HL-60 (cell line): ENCODE measurements at regions not wholly inside any gene's neighbourhood (a gene's known extent, or its start where the extent isn't known, plus 50 kb on each side); places are given as distances from the start of the nearest gene placed in this dataset.
"Not testable (repeated sequence)": the region's sequence is repeated elsewhere in the genome, so short reads cannot be mapped to it uniquely, and the experiment has no call there.

Experiments used
- DNase-seq, 2 experiments: peaks; one replicate each; pipeline ENCODE4 v3.0.0-alpha.2; 2010 to 2020; ENCODE audit warnings: low read depth in 1 of 2, low spot score in 1 of 2
- H3K27ac ChIP-seq: fragments of 250-450 bp; sonication (Bioruptor Pico); replicated peaks from 2 replicates; pipeline ENCODE4 v1.5.1; 2020; ENCODE audit warnings: mild to moderate bottlenecking, moderate library complexity
- H3K27me3 ChIP-seq: fragments of 250-450 bp; sonication (Bioruptor Pico); 2 replicates; pipeline ENCODE4 v1.5.1; 2021; ENCODE audit warnings: mild to moderate bottlenecking, moderate library complexity; ENCODE audit not compliant: insufficient read depth, poor library complexity, severe bottlenecking
- H3K4me3 ChIP-seq: replicated peaks from 2 replicates; pipeline ENCODE4 v1.5.1; 2011; ENCODE audit warnings: mild to moderate bottlenecking, control low read depth, low read length; ENCODE audit not compliant: insufficient read depth
- GABPA ChIP-seq: IDR thresholded peaks from 2 replicates; pipeline ENCODE4 v1.6.1; 2012; ENCODE audit warnings: low read depth
- POLR2AphosphoS5 ChIP-seq: IDR thresholded peaks from 2 replicates; pipeline ENCODE4 v1.6.1; 2012; ENCODE audit warnings: low read depth
- SPI1 ChIP-seq: IDR thresholded peaks from 2 replicates; pipeline ENCODE4 v1.6.1; 2012; ENCODE audit warnings: low read depth, mild to moderate bottlenecking, borderline replicate concordance
- TF ChIP-seq, protein P1 (sequence below): IDR thresholded peaks from 2 replicates; pipeline ENCODE4 v1.6.1; 2012; ENCODE audit warnings: low read depth; ENCODE audit not compliant: insufficient replicate concordance
- TF ChIP-seq, protein P2 (sequence below): IDR thresholded peaks from one replicate; pipeline ENCODE4 v1.5.1; 2011; ENCODE audit warnings: low read length, control low read depth, inconsistent platforms; ENCODE audit not compliant: insufficient read depth

DNA sequence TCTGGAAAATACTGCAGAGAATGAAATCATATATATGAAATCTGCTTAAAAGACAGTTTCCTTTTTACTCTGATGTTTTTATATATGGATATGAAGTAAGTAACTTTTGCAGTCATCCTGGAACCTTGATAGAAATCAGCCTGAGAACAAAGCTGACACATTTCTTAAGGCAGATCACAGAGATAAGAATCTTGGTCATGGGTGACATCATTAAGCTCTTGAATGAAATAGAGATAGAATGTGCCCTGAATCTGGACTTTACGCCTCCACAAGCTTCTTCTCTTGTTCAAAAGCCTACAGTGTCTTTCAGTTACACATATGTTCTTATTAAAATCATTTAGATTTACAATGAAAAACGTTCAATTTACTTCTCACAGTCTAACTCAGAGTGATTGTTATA is 319.1 kb upstream of the CNTNAP2 start:
- Histone ChIP-seq H3K4me3 (no peak overlapping the region), H3K27ac (no peak overlapping the region), H3K27me3 (no peaks in the 10 kb centered on the region)
- TF ChIP-seq, protein P1, sequence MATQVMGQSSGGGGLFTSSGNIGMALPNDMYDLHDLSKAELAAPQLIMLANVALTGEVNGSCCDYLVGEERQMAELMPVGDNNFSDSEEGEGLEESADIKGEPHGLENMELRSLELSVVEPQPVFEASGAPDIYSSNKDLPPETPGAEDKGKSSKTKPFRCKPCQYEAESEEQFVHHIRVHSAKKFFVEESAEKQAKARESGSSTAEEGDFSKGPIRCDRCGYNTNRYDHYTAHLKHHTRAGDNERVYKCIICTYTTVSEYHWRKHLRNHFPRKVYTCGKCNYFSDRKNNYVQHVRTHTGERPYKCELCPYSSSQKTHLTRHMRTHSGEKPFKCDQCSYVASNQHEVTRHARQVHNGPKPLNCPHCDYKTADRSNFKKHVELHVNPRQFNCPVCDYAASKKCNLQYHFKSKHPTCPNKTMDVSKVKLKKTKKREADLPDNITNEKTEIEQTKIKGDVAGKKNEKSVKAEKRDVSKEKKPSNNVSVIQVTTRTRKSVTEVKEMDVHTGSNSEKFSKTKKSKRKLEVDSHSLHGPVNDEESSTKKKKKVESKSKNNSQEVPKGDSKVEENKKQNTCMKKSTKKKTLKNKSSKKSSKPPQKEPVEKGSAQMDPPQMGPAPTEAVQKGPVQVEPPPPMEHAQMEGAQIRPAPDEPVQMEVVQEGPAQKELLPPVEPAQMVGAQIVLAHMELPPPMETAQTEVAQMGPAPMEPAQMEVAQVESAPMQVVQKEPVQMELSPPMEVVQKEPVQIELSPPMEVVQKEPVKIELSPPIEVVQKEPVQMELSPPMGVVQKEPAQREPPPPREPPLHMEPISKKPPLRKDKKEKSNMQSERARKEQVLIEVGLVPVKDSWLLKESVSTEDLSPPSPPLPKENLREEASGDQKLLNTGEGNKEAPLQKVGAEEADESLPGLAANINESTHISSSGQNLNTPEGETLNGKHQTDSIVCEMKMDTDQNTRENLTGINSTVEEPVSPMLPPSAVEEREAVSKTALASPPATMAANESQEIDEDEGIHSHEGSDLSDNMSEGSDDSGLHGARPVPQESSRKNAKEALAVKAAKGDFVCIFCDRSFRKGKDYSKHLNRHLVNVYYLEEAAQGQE: no peak
- TF ChIP-seq, protein P2, sequence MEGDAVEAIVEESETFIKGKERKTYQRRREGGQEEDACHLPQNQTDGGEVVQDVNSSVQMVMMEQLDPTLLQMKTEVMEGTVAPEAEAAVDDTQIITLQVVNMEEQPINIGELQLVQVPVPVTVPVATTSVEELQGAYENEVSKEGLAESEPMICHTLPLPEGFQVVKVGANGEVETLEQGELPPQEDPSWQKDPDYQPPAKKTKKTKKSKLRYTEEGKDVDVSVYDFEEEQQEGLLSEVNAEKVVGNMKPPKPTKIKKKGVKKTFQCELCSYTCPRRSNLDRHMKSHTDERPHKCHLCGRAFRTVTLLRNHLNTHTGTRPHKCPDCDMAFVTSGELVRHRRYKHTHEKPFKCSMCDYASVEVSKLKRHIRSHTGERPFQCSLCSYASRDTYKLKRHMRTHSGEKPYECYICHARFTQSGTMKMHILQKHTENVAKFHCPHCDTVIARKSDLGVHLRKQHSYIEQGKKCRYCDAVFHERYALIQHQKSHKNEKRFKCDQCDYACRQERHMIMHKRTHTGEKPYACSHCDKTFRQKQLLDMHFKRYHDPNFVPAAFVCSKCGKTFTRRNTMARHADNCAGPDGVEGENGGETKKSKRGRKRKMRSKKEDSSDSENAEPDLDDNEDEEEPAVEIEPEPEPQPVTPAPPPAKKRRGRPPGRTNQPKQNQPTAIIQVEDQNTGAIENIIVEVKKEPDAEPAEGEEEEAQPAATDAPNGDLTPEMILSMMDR: no peak
- TF ChIP-seq GABPA: no peak
- TF ChIP-seq SPI1: no peak
- TF ChIP-seq POLR2AphosphoS5: no peak
- DNase-seq: no peak

DNA sequence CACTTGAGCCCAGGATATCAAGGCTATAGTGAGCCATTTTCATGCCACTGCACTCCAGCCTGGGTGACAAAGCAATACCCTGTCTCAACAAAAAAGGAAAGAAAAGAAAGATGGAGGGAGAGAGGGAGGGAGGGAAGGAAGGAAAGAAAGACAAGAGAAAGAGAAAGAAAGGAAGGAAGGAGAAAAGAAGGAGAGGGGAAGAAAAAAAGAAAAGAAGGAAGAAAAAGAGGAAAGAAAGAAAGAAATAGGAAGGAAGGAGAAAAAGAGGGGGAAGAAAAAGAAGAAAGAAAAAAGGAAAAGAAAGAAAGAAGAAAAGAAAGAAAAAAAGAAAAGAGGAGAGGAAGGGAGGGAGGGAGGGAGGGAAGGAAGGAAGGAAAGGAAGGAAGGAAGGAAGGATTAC is 321.5 kb upstream of the CNTNAP2 start:
- TF ChIP-seq, protein P1: no peak
- TF ChIP-seq POLR2AphosphoS5 (no peak), GABPA (no peak), SPI1 (no peak)
- TF ChIP-seq, protein P2: no peak
- DNase-seq: no peak
- H3K27me3 ChIP-seq: no peaks in the 10 kb centered on the region
- H3K4me3 ChIP-seq: no peak overlapping the region
- no peak overlapping the region for H3K27ac ChIP-seq

DNA sequence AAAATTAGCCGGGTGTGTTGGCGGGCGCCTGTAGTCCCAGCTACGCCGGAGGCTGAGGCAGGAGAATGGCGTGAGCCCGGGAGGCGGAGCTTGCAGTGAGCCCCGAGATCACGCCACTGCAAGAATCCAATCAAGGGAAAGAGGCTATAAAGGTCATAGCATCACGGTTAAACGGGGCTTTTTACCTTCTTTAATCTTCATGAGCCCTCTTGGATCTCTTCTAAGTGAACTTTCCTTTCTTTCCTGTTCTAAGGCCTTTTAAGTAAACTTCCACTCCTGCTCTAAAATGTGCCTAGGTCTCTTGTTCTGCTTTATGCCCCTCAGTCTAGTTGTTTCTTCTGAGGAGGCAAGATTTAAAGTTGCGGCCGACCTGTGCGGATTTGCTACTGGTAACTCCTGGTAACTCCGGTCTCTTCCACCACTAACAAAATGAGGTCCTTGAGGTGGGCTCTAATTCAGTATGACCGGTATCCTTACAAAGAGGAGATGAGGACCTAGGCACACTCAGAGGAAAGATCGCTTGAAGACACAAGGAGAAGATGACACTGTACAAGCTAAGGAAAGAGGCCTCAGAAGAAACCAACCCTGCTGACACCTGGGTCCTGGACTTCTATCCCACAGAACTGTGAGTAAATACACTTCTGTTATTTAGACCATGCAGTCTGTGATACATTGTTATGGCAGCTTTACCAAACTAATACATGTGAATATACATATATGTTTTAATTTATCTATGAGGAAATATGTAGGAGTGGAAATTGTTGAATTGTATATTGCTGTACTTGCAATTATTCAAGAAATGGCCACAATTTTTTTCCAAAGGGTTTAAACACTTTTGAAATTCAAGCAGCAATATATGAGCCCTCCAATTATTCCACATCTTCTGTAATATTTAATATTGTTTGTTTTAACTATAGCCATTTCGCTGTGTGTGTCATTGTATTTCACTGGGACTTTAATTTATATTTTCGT is 331.5 kb upstream of the CNTNAP2 start:
- no peak for TF ChIP-seq GABPA
- Histone ChIP-seq H3K27ac (no peak overlapping the region), H3K4me3 (no peak overlapping the region), H3K27me3 (no peaks in the 10 kb centered on the region)
- DNase-seq: no peak

DNA sequence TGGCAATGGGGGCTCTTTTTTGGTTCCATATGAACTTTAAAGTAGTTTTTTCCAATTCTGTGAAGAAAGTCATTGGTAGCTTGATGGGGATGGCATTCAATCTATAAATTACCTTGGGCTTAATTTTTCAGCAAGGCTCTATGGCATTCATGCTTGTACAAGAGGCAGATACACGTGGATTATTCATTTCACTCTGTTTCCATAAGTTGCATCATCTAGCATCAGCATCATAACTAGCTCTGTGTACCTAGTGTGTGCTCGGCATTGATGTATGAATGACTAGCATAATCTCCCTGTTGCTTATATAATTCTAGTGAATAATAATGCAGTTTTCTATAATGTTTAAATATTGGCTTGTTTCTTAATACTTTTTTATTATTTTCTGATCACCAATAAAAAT is 335.2 kb upstream of the CNTNAP2 start:
- not testable (repeated sequence) for H3K27ac ChIP-seq, H3K4me3 ChIP-seq, DNase-seq, H3K27me3 ChIP-seq

DNA sequence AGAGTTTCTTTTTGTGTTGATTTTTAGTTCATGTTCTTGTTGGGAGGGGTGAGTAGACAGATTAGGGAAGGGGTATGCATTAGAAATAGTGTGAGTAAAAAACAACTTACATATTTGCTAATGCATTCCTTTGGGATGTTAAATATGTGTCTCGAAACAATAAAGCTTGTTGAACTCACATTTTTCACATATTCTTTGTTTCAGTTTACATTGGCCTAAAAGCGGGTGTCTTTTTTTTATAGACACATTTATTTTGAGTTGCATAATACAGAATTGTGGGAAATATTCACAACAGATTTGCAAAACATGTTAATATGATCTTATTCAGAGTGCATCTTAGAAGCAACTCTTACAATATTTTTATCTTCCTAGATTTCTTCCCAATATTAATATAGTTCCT is 337.5 kb upstream of the CNTNAP2 start:
- DNase-seq: no peak
- TF ChIP-seq GABPA: no peak
- no peak overlapping the region for H3K4me3 ChIP-seq
- no peak overlapping the region for H3K27ac ChIP-seq
- H3K27me3 ChIP-seq: no peaks in the 10 kb centered on the region
